Activated naive CD8-positive, alpha-beta T cell treated with anti-CD3 and anti-CD28 coated beads, Interleukin-2, amount 50 U/mL, for 24 hours (primary cell): ENCODE measurements at regions not wholly inside any gene's neighbourhood (a gene's known extent, or its start where the extent isn't known, plus 50 kb on each side); places are given as distances from the start of the nearest gene placed in this dataset.

Experiments used
- ATAC-seq: fragments of 150-1000 bp; cut with Tn5 transposase; one replicate; pipeline ENCODE4 v1.10.0; 2021
- DNase-seq: peaks from one replicate; pipeline ENCODE4 v3.0.0; 2021
- H3K27ac Mint-ChIP-seq: one replicate; pipeline ENCODE4 v1.8.0; 2021; ENCODE audit warnings: mild to moderate bottlenecking, mixed read lengths
- H3K27me3 Mint-ChIP-seq: one replicate; pipeline ENCODE4 v1.8.0; 2021; ENCODE audit warnings: mixed read lengths
- H3K36me3 Mint-ChIP-seq: one replicate; pipeline ENCODE4 v1.8.0; 2021; ENCODE audit warnings: low read depth, mixed read lengths
- H3K4me1 Mint-ChIP-seq: one replicate; pipeline ENCODE4 v1.8.0; 2021; ENCODE audit warnings: mixed read lengths
- H3K4me3 Mint-ChIP-seq: one replicate; pipeline ENCODE4 v1.8.0; 2021; ENCODE audit warnings: mild to moderate bottlenecking, moderate library complexity, mixed read lengths
- H3K9me3 Mint-ChIP-seq: one replicate; pipeline ENCODE4 v1.8.0; 2021; ENCODE audit warnings: mixed read lengths

DNA sequence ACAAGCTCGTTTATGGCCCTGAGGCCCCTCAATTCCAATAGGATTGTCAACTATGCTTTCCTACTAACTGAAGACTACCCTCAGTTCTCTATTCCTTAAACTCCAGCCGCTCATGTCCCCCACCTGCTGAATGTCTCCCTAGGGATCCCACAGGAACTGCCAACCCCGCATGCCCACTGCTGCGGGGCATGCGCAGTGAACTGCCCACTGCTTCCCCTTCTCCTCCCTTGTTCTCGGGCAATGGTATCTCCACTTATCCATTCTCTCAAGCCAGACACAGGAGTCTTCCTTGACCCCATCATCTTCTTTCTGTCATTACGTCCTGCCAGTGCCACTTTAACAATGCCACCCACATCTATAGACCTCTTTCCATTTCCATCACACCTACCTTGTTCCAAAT, 90.0 kb downstream of the FGF18 start:
- Mint-ChIP-seq H3K36me3 (no peaks in the 10 kb centered on the region), H3K9me3 (no peaks in the 10 kb centered on the region), H3K4me1 (no peaks in the 10 kb centered on the region), H3K4me3 (no peak overlapping the region), H3K27me3 (peaks cover 9% of the 10 kb centered on the region), H3K27ac (no peak overlapping the region)
- no peak for DNase-seq
- no peak for ATAC-seq

DNA sequence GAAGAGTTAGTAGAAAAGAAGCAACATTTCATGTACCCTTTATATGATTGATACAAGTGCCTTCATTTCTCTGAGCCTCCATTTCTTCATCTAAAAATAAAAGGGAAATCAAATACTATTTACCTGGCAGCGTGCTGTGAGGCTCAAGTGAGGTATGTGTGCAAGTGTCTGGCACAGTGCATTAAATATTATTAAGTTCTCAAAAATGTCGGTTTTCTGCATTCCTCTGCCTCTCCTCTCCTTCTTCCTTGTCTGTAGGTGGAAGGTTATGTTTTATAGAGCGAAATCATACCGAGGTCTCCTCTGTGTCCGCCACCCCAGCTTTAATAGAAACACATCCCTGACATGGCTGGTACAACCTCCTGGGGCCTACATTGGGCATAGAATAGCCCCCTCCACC, 93.0 kb downstream of the FGF18 start:
- ATAC-seq (no peak), DNase-seq (no peak)
- H3K4me3 Mint-ChIP-seq, result no peak overlapping the region
- no peaks in the 10 kb centered on the region for H3K36me3 Mint-ChIP-seq
- H3K27ac Mint-ChIP-seq, result no peak overlapping the region
- H3K9me3 Mint-ChIP-seq, result no peaks in the 10 kb centered on the region
- no peaks in the 10 kb centered on the region for H3K4me1 Mint-ChIP-seq
- peaks cover 13% of the 10 kb centered on the region for H3K27me3 Mint-ChIP-seq

DNA sequence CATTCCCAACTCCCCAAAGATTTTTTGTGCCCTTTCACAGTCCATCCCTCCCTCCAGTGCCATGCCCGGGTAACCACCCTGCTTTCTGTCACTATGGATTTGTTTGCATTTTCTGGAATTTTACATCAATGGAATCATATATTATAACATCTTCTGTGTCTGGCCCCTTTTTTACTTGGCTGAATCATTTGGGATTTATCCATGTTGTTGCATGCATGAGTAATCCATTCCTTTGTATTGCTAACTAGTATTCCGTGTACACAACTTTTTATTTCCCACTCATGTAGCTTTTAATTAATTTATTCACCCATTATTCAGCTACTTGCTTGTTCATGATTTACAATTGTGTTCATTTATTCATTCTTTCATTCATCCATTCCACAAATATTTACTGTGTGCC, 94.1 kb downstream of the FGF18 start:
- Mint-ChIP-seq H3K4me3 (no peak overlapping the region), H3K27ac (no peak overlapping the region)

DNA sequence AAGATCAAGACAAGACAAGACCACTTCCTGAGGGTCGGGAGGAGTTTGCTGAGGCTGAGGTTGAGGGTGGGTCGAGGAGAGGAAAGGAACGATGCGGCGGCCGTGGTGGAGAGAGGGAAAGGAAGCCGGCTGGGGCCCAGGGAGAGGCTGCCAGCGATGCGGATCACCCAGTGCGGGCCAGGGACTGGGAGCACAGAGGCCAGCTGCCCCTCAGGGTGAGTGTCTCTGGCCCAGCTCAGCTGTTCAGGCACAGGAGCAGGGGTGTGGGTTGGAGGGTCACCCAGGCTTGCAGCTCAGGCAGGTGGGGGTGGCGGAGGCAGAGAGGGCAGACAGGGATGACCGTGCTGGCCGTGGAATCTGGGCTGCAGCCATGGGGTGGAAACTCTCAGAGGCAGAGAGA, 99.5 kb downstream of the FGF18 start:
- H3K4me3 Mint-ChIP-seq, result no peak overlapping the region
- DNase-seq (no peak), ATAC-seq (no peak)
- no peaks in the 10 kb centered on the region for H3K36me3 Mint-ChIP-seq
- H3K9me3 Mint-ChIP-seq, result no peaks in the 10 kb centered on the region
- H3K4me1 Mint-ChIP-seq, result no peaks in the 10 kb centered on the region
- H3K27ac Mint-ChIP-seq, result no peak overlapping the region
- H3K27me3 Mint-ChIP-seq, result peaks cover 11% of the 10 kb centered on the region

More for the DNA sequence above, 94.1 kb downstream of the FGF18 start:
- Mint-ChIP-seq H3K36me3 (no peaks in the 10 kb centered on the region), H3K27me3 (peaks cover 13% of the 10 kb centered on the region), H3K4me1 (no peaks in the 10 kb centered on the region), H3K9me3 (no peaks in the 10 kb centered on the region)
- no peak for DNase-seq
- no peak for ATAC-seq

DNA sequence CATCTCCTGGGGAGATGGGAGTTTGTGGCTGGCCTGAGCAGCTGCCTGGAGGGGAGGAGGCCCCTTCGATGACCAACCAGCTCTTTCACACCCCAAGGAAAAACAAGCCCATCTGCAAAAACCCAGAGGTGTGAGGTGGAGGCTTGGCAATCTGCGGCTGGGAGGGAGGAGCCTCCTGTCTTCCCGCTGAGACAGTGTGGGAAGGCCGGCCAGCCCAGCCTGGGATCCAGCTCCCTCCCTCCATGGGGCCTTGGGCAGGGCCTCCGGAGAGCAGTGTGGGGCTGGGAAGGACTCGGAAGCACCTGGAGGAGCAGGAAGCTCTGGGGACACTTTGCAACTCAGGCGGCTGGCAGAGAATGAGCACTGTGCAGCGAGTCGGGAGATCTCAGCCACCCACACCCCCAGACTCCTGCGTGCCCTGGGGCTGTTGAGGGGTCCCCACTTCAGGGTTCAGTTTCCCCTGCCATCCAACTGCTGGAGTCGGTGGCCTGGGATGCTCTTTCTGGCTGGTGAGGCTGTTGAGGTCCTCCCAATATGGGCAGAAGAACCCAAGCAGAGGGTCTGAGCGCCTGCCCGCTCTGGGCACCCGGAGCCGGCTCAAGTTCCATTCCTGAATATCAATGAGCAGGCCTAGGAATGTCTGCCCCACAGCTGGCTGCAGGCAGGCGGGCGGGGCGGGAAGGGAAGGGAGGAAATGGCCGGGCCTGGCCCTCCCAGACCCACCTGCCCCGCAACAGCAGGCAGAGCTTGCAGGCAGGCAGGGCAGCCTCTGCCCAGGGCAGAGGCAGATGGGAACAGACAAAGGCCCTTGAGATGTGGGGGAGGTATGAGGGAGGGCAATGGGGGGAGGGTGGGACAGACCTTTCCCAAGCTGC, 101.1 kb downstream of the FGF18 start:
- Mint-ChIP-seq H3K4me3 (no peak overlapping the region), H3K9me3 (no peaks in the 10 kb centered on the region), H3K27me3 (peaks cover 3% of the 10 kb centered on the region), H3K27ac (no peak overlapping the region), H3K4me1 (no peaks in the 10 kb centered on the region), H3K36me3 (no peaks in the 10 kb centered on the region)
- ATAC-seq, result no peak
- DNase-seq, result no peak

DNA sequence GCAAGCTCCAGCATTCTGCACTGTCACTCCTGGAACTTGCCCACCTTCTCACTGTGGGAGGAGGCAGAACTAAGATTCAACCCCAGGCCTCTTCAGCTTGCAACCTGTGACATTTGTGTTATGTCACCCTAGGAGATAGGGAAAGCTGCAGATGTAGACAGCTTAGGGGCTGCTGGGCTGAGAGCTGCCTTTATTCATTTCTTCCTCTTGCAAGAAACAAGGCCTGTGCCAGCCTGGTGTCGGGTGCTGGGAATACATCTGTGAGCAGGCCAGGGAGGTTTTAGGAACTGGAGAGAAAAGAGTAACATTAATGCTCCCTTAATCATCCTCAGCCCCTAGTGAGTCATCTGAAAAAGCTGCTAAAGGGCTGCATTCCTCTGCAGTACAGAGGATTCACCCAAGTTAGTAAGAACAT, 101.8 kb downstream of the FGF18 start:
- ATAC-seq (no peak), DNase-seq (no peak)
- no peaks in the 10 kb centered on the region for H3K36me3 Mint-ChIP-seq
- no peak overlapping the region for H3K27ac Mint-ChIP-seq
- H3K9me3 Mint-ChIP-seq, result no peaks in the 10 kb centered on the region
- no peak overlapping the region for H3K4me3 Mint-ChIP-seq
- H3K4me1 Mint-ChIP-seq, result no peaks in the 10 kb centered on the region
- H3K27me3 Mint-ChIP-seq, result peaks cover 3% of the 10 kb centered on the region

DNA sequence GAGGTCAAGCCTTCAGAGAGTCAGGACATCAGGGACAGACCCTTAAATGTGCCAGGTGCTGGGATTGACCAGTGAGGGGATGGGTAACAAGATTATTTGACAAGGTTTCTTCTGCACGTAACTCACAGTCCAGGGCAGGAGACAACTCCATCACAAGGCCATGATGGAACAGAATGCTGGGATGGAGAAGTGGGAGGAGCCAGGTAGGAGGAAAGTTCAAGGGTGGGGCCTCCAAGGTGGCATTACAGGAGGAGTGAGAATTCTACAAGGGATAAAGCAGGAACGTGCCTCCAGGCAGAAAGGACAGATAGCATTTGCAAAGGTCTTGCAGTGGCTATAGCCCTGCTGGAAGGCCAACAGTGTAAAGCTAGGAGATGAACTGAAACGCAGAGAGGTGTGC, 102.2 kb downstream of the FGF18 start:
- Mint-ChIP-seq H3K36me3 (no peaks in the 10 kb centered on the region), H3K27me3 (peaks cover 3% of the 10 kb centered on the region), H3K4me3 (no peak overlapping the region), H3K4me1 (no peaks in the 10 kb centered on the region), H3K9me3 (no peaks in the 10 kb centered on the region), H3K27ac (no peak overlapping the region)
- DNase-seq (no peak), ATAC-seq (no peak)

DNA sequence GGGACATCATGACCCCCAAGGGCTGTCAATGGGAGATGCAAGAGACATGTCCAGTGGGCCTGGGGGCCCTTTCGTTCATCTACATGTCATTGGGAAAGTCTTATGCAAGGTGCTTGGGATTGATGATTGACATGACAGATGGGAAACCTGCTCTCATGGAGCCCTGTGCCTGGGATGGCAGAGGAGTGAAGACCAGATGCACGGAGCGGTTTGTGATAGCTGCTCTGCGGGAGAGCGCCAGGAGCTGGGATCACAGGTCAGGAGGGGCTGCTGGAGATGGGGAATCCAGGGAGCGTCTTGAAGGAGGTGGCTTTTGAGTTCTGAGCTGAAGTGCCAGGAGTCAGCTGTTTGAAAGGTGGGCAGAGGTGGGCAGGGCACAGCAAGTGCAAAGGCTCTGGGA, 104.3 kb downstream of the FGF18 start:
- ATAC-seq (no peak), DNase-seq (no peak)
- H3K4me3 Mint-ChIP-seq, result no peak overlapping the region
- no peaks in the 10 kb centered on the region for H3K9me3 Mint-ChIP-seq
- H3K27ac Mint-ChIP-seq, result no peak overlapping the region
- peaks cover 3% of the 10 kb centered on the region for H3K27me3 Mint-ChIP-seq
- H3K4me1 Mint-ChIP-seq, result no peaks in the 10 kb centered on the region
- no peaks in the 10 kb centered on the region for H3K36me3 Mint-ChIP-seq

DNA sequence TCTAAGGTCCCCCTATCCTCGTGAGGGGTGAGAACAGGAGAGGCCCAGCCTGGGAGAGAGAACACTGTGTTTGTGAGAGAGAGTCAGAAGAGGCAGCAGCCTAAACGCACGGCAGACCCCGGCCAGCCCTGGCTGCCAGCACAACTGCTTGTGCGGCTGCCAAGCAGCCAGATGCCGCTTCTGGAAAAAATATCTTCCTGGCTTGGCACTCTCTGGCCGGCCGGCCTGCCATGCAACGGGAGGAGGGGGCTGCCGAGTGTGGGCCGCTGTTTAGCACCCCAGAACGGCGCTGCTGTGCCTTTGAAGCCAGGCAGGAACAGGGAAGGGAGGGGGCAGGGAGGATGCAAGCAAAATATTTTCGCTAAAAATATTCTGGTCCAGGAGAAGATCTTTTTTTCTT, 105.0 kb downstream of the FGF18 start:
- Mint-ChIP-seq H3K4me1 (no peaks in the 10 kb centered on the region), H3K27ac (no peak overlapping the region), H3K27me3 (no peaks in the 10 kb centered on the region), H3K4me3 (no peak overlapping the region), H3K36me3 (no peaks in the 10 kb centered on the region), H3K9me3 (no peaks in the 10 kb centered on the region)
- no peak for ATAC-seq
- no peak for DNase-seq

DNA sequence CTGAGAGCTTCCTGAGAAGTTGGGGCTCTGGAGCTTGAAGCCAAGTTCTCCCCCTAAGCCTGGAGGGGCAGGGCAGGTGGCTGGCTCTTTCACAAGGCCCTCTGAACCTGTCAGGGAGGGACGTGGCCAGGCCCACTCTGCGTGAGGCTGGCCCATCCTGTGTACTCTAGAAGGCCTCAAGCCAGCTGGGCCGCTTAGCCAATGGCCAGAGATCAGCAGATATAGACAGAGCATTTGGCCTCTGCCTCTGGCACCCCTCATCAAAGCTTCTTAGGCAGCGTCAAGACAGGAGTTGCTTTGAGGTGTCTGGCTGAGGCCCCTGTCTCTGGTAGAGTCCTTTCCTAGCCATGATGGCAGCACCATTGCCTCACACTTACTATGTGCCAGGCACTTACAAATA, 105.6 kb downstream of the FGF18 start:
- no peak for ATAC-seq
- Mint-ChIP-seq H3K9me3 (no peaks in the 10 kb centered on the region), H3K36me3 (no peaks in the 10 kb centered on the region), H3K27ac (no peak overlapping the region), H3K27me3 (no peaks in the 10 kb centered on the region), H3K4me3 (no peak overlapping the region), H3K4me1 (no peaks in the 10 kb centered on the region)
- no peak for DNase-seq

DNA sequence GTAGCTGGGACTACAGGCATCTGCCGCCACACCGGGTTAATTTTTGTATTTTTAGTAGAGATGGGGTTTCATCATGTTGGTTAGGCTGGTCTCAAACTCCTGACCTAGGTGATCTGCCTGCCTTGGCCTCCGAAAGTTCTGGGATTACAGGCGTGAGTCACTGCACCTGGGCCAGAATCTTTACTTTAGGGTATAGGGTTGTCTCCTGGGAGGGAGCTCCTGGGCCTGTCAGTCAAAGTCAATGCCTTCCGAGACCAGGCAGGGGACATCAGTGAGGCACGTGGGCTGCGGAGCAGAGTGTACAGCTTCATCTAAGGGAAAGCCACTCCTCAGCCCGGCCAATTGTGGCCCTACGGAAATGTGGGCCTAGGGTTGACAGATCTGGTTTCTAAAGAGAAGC, 108.6 kb downstream of the FGF18 start:
- Mint-ChIP-seq H3K4me3 (no peak overlapping the region), H3K36me3 (no peaks in the 10 kb centered on the region), H3K27ac (no peak overlapping the region), H3K9me3 (no peaks in the 10 kb centered on the region), H3K4me1 (no peaks in the 10 kb centered on the region), H3K27me3 (peaks cover 4% of the 10 kb centered on the region)
- DNase-seq (no peak), ATAC-seq (no peak)

DNA sequence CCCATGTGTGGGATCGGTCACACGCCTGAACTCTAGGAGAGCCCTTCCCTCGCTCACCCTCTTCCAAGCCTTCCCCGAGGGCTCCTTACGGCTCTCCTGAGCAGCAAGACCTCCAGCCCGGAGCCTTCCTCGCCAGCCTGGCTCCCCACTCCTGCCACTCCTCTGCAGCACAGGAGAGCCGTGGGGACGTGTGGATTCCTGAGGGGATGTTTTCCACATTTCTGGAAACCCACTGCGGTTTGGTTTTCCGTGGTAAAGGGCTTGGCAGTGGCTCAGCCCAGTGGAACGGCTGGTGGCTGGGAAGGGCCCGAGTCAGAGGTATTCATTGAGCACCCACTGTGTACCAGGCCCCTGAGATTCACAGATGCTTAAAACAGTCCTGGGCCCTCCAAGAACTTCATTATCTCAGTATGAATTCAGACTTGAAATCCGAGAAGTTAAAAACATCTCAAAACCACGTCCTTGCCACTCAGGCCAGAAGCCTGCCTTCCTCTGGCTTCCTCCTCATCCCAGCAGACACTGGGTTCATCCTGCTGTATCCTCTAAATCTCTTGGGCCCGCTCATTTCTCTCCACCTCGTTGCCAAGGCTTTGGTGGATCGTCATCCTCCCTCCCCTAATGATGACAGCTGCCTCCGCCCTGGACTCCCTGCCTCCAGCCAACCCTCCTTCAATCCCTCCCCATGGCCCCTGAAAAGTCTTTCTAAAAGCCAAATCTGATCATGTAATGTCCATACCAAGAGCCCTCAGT, 109.6 kb downstream of the FGF18 start:
- H3K4me3 Mint-ChIP-seq, result no peak overlapping the region
- H3K27ac Mint-ChIP-seq, result no peak overlapping the region
- ATAC-seq (no peak), DNase-seq (no peak)
- peaks cover 7% of the 10 kb centered on the region for H3K27me3 Mint-ChIP-seq
- H3K36me3 Mint-ChIP-seq, result no peaks in the 10 kb centered on the region
- no peaks in the 10 kb centered on the region for H3K4me1 Mint-ChIP-seq
- H3K9me3 Mint-ChIP-seq, result no peaks in the 10 kb centered on the region

DNA sequence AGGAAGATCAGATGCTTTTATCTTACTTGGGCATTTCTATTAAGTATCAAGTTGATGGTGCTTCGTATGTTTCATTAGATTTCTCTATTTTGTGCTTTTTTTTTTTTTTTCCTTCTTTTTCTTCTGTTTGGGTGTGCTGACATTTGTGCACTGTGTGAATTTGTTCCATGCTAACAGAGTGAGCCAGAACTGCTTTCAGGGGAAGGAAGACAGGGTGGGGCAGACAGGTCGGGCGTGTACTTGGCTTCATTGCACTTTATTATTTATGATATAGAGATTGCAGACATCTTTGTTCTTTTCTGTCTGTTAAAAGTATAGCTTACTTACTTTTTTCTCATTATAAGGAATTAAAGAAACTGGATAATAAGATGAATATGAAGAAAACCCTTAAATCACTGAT, 112.2 kb downstream of the FGF18 start:
- ATAC-seq (no peak), DNase-seq (no peak)
- H3K4me3 Mint-ChIP-seq, result no peak overlapping the region
- H3K4me1 Mint-ChIP-seq, result no peaks in the 10 kb centered on the region
- no peak overlapping the region for H3K27ac Mint-ChIP-seq
- H3K36me3 Mint-ChIP-seq, result no peaks in the 10 kb centered on the region
- H3K27me3 Mint-ChIP-seq, result peaks cover 13% of the 10 kb centered on the region
- no peaks in the 10 kb centered on the region for H3K9me3 Mint-ChIP-seq

DNA sequence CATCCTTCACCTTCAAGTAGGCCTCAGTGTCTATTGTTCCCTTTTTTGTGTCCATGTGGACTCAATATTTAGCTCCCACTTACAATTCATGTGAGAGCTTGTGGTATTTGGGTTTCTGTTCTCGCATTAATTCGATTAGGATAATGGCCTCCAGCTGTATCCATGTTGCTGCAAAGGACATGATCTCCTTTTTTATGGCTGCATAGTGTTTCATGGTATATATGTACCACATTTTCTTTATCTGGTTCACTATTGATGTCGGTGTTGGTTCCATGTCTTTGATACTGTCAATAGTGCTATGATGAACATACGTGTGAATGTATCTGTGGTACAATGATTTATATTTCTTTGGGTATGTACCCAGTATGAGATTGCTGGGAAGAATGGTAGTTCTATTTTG, 113.7 kb downstream of the FGF18 start:
- ATAC-seq (no peak), DNase-seq (no peak)
- H3K27ac Mint-ChIP-seq, result no peak overlapping the region
- H3K4me1 Mint-ChIP-seq, result no peaks in the 10 kb centered on the region
- no peak overlapping the region for H3K4me3 Mint-ChIP-seq
- no peaks in the 10 kb centered on the region for H3K36me3 Mint-ChIP-seq
- H3K27me3 Mint-ChIP-seq, result peaks cover 13% of the 10 kb centered on the region
- H3K9me3 Mint-ChIP-seq, result no peaks in the 10 kb centered on the region
